ENCODE measurements at regions not wholly inside any gene's neighbourhood (a gene's known extent, or its start where the extent isn't known, plus 50 kb on each side); places are given as distances from the start of the nearest gene placed in this dataset.

GRCh38 chr2:107548216-107548615 is 278.5 kb upstream of the RGPD4 start:
- DNase-seq (ENCODE audit: low read depth), result no peak
- ChIA-PET POLR2A (no interaction called here), CTCF (no interaction called here)
- Histone ChIP-seq H3K27me3 (ENCODE audit: control insufficient read depth, insufficient read depth, low read length) (no peaks in the 10 kb centered on the region), H3K4me3 (ENCODE audit: low read depth, low read length) (no peak overlapping the region), H3K36me3 (ENCODE audit: control insufficient read depth, insufficient read depth, low read length) (no peaks in the 10 kb centered on the region)
- TF ChIP-seq CTCF (IDR thresholded peaks at IDR 0.05; ENCODE audit: insufficient read depth, low read depth, low read length), result no peak

GRCh38 chr2:107553046-107553445 is 273.6 kb upstream of the RGPD4 start:
- H3K4me3 ChIP-seq (ENCODE audit: low read depth, low read length), result no peak overlapping the region
- CTCF ChIA-PET, result no interaction called here
- DNase-seq (ENCODE audit: low read depth), result no peak
- no peak for TF ChIP-seq CTCF (IDR thresholded peaks at IDR 0.05; ENCODE audit: insufficient read depth, low read depth, low read length)
- no peaks in the 10 kb centered on the region for H3K27me3 ChIP-seq (ENCODE audit: control insufficient read depth, insufficient read depth, low read length)
- H3K36me3 ChIP-seq (ENCODE audit: control insufficient read depth, insufficient read depth, low read length), result no peaks in the 10 kb centered on the region
- POLR2A ChIA-PET, result no interaction called here

- no peak overlapping the region for H3K4me3 ChIP-seq (ENCODE audit: low read depth, low read length)
- DNase-seq (ENCODE audit: low read depth), result no peak
- TF ChIP-seq CTCF (IDR thresholded peaks at IDR 0.05; ENCODE audit: insufficient read depth, low read depth, low read length), result no peak
- POLR2A ChIA-PET, result no interaction called here
- CTCF ChIA-PET, result no interaction called here
- no peaks in the 10 kb centered on the region for H3K36me3 ChIP-seq (ENCODE audit: control insufficient read depth, insufficient read depth, low read length)
- no peaks in the 10 kb centered on the region for H3K27me3 ChIP-seq (ENCODE audit: control insufficient read depth, insufficient read depth, low read length)
Observed at GRCh38 chr2:107553539-107553938, 273.2 kb upstream of the RGPD4 start.

GRCh38 chr2:107556038-107556627 is 270.6 kb upstream of the RGPD4 start:
- ChIA-PET POLR2A (no interaction called here), CTCF (interaction anchor here (0.6 to 0.7 kb wide), 2 partner anchors 15 to 398 kb away, joined by 3 to 4 read pairs; no protein-coding TSS in a partner anchor)
- DNase-seq (ENCODE audit: low read depth), result no peak
- H3K36me3 ChIP-seq (ENCODE audit: control insufficient read depth, insufficient read depth, low read length), result no peaks in the 10 kb centered on the region
- no peaks in the 10 kb centered on the region for H3K27me3 ChIP-seq (ENCODE audit: control insufficient read depth, insufficient read depth, low read length)
- H3K4me3 ChIP-seq (ENCODE audit: low read depth, low read length), result no peak overlapping the region
- TF ChIP-seq CTCF (IDR thresholded peaks at IDR 0.05; ENCODE audit: insufficient read depth, low read depth, low read length), result no peak

- DNase-seq (ENCODE audit: low read depth), result no peak
- Histone ChIP-seq H3K27me3 (ENCODE audit: control insufficient read depth, insufficient read depth, low read length) (no peaks in the 10 kb centered on the region), H3K4me3 (ENCODE audit: low read depth, low read length) (no peak overlapping the region), H3K36me3 (ENCODE audit: control insufficient read depth, insufficient read depth, low read length) (no peaks in the 10 kb centered on the region)
- TF ChIP-seq CTCF (IDR thresholded peaks at IDR 0.05; ENCODE audit: insufficient read depth, low read depth, low read length), result no peak
- POLR2A ChIA-PET, result no interaction called here
- CTCF ChIA-PET, result no interaction called here
Observed at GRCh38 chr2:107558295-107558694, 268.4 kb upstream of the RGPD4 start.
